ENCODE measurements at regions not wholly inside any gene's neighbourhood (a gene's known extent, or its start where the extent isn't known, plus 50 kb on each side); places are given as distances from the start of the nearest gene placed in this dataset.

- Mint-ChIP-seq H3K9me3 (no peaks in the 10 kb centered on the region), H3K27me3 (ENCODE audit: low read depth, poor library complexity) (no peaks in the 10 kb centered on the region), H3K36me3 (ENCODE audit: low read depth) (no peaks in the 10 kb centered on the region), H3K4me3 (no peak overlapping the region), H3K27ac (no peak overlapping the region), H3K4me1 (no peaks in the 10 kb centered on the region)
- no peak for DNase-seq
- TF ChIP-seq, protein P1, sequence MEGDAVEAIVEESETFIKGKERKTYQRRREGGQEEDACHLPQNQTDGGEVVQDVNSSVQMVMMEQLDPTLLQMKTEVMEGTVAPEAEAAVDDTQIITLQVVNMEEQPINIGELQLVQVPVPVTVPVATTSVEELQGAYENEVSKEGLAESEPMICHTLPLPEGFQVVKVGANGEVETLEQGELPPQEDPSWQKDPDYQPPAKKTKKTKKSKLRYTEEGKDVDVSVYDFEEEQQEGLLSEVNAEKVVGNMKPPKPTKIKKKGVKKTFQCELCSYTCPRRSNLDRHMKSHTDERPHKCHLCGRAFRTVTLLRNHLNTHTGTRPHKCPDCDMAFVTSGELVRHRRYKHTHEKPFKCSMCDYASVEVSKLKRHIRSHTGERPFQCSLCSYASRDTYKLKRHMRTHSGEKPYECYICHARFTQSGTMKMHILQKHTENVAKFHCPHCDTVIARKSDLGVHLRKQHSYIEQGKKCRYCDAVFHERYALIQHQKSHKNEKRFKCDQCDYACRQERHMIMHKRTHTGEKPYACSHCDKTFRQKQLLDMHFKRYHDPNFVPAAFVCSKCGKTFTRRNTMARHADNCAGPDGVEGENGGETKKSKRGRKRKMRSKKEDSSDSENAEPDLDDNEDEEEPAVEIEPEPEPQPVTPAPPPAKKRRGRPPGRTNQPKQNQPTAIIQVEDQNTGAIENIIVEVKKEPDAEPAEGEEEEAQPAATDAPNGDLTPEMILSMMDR (IDR thresholded peaks at IDR 0.05): no peak
Measured at GRCh38 chr4:112055100-112055499, 90.2 kb upstream of the FAM241A start.

DNA sequence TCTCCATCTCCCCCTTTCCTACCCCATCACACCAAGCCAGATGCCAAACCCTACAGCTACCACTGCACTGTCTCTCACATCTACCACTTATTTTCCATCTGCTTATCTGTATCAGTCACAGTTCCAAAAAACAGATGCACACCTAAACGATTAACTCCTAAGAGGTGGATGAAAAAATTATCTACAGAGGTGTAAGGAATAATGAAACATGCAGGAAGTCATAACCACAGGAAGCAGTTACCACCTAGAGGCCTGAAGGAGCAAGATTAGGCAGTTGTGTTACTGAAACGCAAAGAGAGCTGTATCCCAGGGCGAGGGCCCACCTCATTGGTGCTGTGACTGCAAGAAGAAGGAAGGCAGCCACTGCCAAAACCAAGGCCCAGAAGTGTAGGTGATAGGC lies 87.8 kb upstream of the FAM241A start:
- H3K9me3 Mint-ChIP-seq: no peaks in the 10 kb centered on the region
- no peak for DNase-seq
- no peaks in the 10 kb centered on the region for H3K27me3 Mint-ChIP-seq (ENCODE audit: low read depth, poor library complexity)
- H3K4me3 Mint-ChIP-seq: no peak overlapping the region
- H3K27ac Mint-ChIP-seq: no peak overlapping the region
- TF ChIP-seq, protein P1 (IDR thresholded peaks at IDR 0.05): no peak
- H3K4me1 Mint-ChIP-seq: peaks cover 7% of the 10 kb centered on the region
- no peaks in the 10 kb centered on the region for H3K36me3 Mint-ChIP-seq (ENCODE audit: low read depth)

GRCh38 chr4:112058433-112058832 lies 86.8 kb upstream of the FAM241A start:
- H3K4me3 Mint-ChIP-seq: no peak overlapping the region
- H3K27me3 Mint-ChIP-seq (ENCODE audit: low read depth, poor library complexity): no peaks in the 10 kb centered on the region
- no peak overlapping the region for H3K27ac Mint-ChIP-seq
- no peak for DNase-seq
- TF ChIP-seq, protein P1 (IDR thresholded peaks at IDR 0.05): no peak
- H3K36me3 Mint-ChIP-seq (ENCODE audit: low read depth): no peaks in the 10 kb centered on the region
- H3K9me3 Mint-ChIP-seq: no peaks in the 10 kb centered on the region
- peaks cover 7% of the 10 kb centered on the region for H3K4me1 Mint-ChIP-seq

DNA sequence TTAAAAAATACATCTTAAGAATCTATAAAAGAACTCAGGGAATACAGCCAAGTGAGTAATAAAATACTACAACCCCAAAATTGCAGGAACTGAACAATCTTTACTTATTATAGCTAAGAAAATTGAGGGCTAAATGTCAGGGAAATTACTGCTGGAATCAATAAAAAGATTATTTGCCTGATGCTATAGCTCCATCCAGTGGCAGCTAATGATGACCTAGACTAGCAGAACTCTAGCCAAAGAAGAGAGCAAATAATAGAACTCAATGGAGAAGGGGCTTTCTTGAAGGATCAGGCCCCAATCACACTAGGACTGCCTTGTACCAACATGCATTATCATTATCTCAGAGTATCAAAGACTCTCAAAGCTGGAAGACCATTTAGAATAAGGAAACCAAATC lies 85.0 kb upstream of the FAM241A start:
- H3K27ac Mint-ChIP-seq: no peak overlapping the region
- TF ChIP-seq, protein P1 (IDR thresholded peaks at IDR 0.05): peak; percentile 46
- H3K9me3 Mint-ChIP-seq: no peaks in the 10 kb centered on the region
- no peaks in the 10 kb centered on the region for H3K36me3 Mint-ChIP-seq (ENCODE audit: low read depth)
- DNase-seq: no peak
- peaks cover 7% of the 10 kb centered on the region for H3K4me1 Mint-ChIP-seq
- peaks cover 3% of the 10 kb centered on the region for H3K27me3 Mint-ChIP-seq (ENCODE audit: low read depth, poor library complexity)
- no peak overlapping the region for H3K4me3 Mint-ChIP-seq

- no peaks in the 10 kb centered on the region for H3K9me3 Mint-ChIP-seq
- no peak for DNase-seq
- H3K4me1 Mint-ChIP-seq: peaks cover 7% of the 10 kb centered on the region
- TF ChIP-seq, protein P1 (IDR thresholded peaks at IDR 0.05): no peak
- H3K27me3 Mint-ChIP-seq (ENCODE audit: low read depth, poor library complexity): peaks cover 3% of the 10 kb centered on the region
- no peak overlapping the region for H3K4me3 Mint-ChIP-seq
- H3K27ac Mint-ChIP-seq: no peak overlapping the region
- H3K36me3 Mint-ChIP-seq (ENCODE audit: low read depth): no peaks in the 10 kb centered on the region
Measured at GRCh38 chr4:112061207-112061817, 83.9 kb upstream of the FAM241A start.

- Mint-ChIP-seq H3K4me1 (peaks cover 7% of the 10 kb centered on the region), H3K27ac (no peak overlapping the region), H3K36me3 (ENCODE audit: low read depth) (no peaks in the 10 kb centered on the region), H3K27me3 (ENCODE audit: low read depth, poor library complexity) (peaks cover 3% of the 10 kb centered on the region), H3K4me3 (no peak overlapping the region), H3K9me3 (no peaks in the 10 kb centered on the region)
- no peak for DNase-seq
- TF ChIP-seq, protein P1 (IDR thresholded peaks at IDR 0.05): no peak
Measured at GRCh38 chr4:112063260-112063659, 82.0 kb upstream of the FAM241A start.

Data from nephron progenitor cell (in vitro differentiated cells).